Loucy (cell line): ENCODE measurements at regions not wholly inside any gene's neighbourhood (a gene's known extent, or its start where the extent isn't known, plus 50 kb on each side); places are given as distances from the start of the nearest gene placed in this dataset.

Experiments used
- EZH2phosphoT487 ChIP-seq: fragments of 200-600 bp; IDR thresholded peaks from 2 replicates; pipeline ENCODE4 v1.6.1; 2018; ENCODE audit warnings: antibody characterized with exemption, mild to moderate bottlenecking, moderate library complexity, borderline replicate concordance
- TF ChIP-seq, protein P1 (sequence below): fragments of 200-600 bp; sonication (generic); conservative IDR thresholded peaks from 2 replicates; pipeline ENCODE4 v1.5.1; 2014; ENCODE audit warnings: mild to moderate bottlenecking, antibody characterized with exemption, low read length

DNA sequence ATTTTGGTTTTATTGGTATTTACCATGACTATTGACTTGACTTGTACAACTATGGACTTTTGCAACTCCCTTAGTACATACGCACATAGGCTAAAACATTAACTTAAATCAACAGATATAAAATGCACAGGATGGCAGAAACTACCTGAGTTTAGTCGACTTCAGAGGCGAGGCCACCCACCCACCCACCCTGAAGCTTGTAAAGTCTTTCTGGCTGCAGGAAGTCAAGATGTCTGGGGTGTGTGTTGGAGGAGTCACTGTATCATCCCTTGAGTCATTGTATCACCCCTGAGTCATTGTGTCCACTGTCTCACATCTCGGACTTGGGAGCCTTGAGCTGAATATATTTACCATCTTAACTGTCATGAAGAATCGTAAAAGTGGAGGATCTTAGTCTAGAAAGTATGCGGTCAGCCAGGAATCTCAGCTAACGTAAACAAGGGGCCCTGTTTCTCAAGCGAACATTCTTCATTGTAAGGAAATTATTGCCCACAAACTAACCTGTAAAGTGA is 140.0 kb upstream of the ST6GAL2 start:
- TF ChIP-seq, protein P1, sequence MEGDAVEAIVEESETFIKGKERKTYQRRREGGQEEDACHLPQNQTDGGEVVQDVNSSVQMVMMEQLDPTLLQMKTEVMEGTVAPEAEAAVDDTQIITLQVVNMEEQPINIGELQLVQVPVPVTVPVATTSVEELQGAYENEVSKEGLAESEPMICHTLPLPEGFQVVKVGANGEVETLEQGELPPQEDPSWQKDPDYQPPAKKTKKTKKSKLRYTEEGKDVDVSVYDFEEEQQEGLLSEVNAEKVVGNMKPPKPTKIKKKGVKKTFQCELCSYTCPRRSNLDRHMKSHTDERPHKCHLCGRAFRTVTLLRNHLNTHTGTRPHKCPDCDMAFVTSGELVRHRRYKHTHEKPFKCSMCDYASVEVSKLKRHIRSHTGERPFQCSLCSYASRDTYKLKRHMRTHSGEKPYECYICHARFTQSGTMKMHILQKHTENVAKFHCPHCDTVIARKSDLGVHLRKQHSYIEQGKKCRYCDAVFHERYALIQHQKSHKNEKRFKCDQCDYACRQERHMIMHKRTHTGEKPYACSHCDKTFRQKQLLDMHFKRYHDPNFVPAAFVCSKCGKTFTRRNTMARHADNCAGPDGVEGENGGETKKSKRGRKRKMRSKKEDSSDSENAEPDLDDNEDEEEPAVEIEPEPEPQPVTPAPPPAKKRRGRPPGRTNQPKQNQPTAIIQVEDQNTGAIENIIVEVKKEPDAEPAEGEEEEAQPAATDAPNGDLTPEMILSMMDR = no peak
- TF ChIP-seq EZH2phosphoT487 = no peak
